ENCODE measurements at regions not wholly inside any gene's neighbourhood (a gene's known extent, or its start where the extent isn't known, plus 50 kb on each side); places are given as distances from the start of the nearest gene placed in this dataset.

DNA sequence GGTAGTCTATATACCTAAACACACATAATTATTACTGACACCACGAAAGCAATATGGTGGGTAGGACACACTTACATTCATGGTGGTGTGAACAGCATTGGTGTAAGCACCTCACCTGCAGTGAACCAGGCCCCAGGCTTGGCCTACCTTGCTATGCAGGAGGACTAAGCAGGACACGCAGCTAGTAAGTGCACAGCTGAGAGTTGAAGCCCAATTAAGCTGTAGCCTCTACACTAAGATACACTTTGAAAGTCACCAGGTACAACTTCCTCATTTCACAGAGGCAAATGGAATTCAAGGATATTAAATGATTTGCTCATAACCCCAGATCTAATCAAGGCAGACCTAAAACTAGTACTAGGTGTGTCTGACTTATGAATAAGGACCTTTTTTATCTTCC is 145.8 kb upstream of the PAPPA start:
- DNase-seq (ENCODE audit: low read depth, low spot score) = no peak
- Histone ChIP-seq H3K27me3 (ENCODE audit: control insufficient read depth, insufficient read depth, low read length) (no peaks in the 10 kb centered on the region), H3K9me3 (ENCODE audit: control insufficient read depth, insufficient read depth, low read length) (peaks cover 4% of the 10 kb centered on the region; the same call in 1 of the 2 replicates), H3K27ac (ENCODE audit: low read depth, low read length) (no peak overlapping the region), H3K4me3 (ENCODE audit: low read depth, low read length) (no peak overlapping the region)
- POLR2A ChIA-PET = no interaction called here
- TF ChIP-seq, protein P1, sequence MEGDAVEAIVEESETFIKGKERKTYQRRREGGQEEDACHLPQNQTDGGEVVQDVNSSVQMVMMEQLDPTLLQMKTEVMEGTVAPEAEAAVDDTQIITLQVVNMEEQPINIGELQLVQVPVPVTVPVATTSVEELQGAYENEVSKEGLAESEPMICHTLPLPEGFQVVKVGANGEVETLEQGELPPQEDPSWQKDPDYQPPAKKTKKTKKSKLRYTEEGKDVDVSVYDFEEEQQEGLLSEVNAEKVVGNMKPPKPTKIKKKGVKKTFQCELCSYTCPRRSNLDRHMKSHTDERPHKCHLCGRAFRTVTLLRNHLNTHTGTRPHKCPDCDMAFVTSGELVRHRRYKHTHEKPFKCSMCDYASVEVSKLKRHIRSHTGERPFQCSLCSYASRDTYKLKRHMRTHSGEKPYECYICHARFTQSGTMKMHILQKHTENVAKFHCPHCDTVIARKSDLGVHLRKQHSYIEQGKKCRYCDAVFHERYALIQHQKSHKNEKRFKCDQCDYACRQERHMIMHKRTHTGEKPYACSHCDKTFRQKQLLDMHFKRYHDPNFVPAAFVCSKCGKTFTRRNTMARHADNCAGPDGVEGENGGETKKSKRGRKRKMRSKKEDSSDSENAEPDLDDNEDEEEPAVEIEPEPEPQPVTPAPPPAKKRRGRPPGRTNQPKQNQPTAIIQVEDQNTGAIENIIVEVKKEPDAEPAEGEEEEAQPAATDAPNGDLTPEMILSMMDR (IDR thresholded peaks at IDR 0.05; ENCODE audit: low read depth, low read length) = no peak
- CTCF ChIA-PET = no interaction called here

DNA sequence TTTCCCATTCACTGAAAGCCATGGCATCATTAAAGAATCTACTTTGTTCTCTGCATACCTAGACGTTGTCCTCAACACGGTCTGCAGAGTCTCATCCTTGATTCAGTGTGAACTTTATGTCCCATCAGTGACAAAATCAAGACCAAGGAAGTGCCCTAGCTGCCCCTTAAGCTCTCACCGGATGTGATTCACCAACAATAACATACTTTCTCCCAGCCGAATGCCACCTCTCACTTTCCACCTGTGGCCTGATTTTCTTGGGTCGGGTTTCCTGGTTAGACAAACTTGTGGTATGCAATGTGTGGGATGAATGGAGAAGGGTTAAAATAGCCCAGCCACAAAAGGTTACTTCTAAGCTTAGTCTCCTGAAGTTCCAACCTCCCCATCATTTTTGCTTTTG is 145.3 kb upstream of the PAPPA start:
- POLR2A ChIA-PET = no interaction called here
- CTCF ChIA-PET = no interaction called here
- TF ChIP-seq, protein P1 (IDR thresholded peaks at IDR 0.05; ENCODE audit: low read depth, low read length) = no peak
- H3K4me3 ChIP-seq (ENCODE audit: low read depth, low read length) = no peak overlapping the region
- no peak for DNase-seq (ENCODE audit: low read depth, low spot score)
- H3K9me3 ChIP-seq (ENCODE audit: control insufficient read depth, insufficient read depth, low read length) = no peaks in the 10 kb centered on the region; the same call in 1 of the 2 replicates
- H3K27me3 ChIP-seq (ENCODE audit: control insufficient read depth, insufficient read depth, low read length) = no peaks in the 10 kb centered on the region
- no peak overlapping the region for H3K27ac ChIP-seq (ENCODE audit: low read depth, low read length)

DNA sequence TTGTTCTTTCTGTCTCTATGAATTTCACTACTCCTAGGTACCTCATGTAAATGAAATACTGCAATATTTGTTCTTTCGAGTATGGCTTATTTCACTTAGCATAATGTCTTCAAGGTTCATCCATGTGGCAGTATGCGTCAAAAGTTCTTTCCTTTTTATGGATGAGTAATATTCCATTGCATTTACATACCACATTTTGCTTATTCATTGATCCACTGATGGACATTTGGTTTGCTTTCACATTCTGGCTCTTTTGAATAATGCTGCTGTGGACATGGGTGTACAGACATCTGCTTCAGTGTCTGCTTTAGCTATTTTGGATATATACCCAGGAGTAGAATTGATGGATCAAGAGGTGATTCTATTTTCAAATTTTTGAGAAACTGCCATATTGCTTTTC is 144.2 kb upstream of the PAPPA start:
- H3K27me3 ChIP-seq (ENCODE audit: control insufficient read depth, insufficient read depth, low read length) = no peaks in the 10 kb centered on the region
- TF ChIP-seq, protein P1 (IDR thresholded peaks at IDR 0.05; ENCODE audit: low read depth, low read length) = no peak
- ChIA-PET CTCF (no interaction called here), POLR2A (no interaction called here)
- DNase-seq (ENCODE audit: low read depth, low spot score) = no peak
- H3K4me3 ChIP-seq (ENCODE audit: low read depth, low read length) = no peak overlapping the region
- no peak overlapping the region for H3K27ac ChIP-seq (ENCODE audit: low read depth, low read length)
- H3K9me3 ChIP-seq (ENCODE audit: control insufficient read depth, insufficient read depth, low read length) = no peaks in the 10 kb centered on the region

DNA sequence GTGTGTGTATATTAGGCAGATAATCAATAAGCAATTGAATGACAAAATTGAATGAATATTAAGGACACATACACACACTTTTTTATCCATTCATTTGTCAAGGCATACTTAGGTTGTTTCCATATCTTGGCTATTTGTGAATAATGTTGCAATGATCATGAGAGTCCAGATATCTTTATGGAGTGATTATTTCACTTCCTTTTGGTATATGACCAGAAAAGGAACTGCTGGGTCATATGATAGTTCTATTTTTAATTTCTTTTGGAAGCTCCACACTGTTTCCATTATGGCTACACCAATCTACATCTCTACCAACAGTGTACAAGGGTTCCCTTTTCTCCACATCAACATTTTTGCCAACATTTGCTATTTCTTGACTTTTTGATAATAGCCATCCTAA is 137.7 kb upstream of the PAPPA start:
- ChIA-PET CTCF (no interaction called here), POLR2A (no interaction called here)
- no peak for DNase-seq (ENCODE audit: low read depth, low spot score)
- H3K27ac ChIP-seq (ENCODE audit: low read depth, low read length) = no peak overlapping the region
- TF ChIP-seq, protein P1 (IDR thresholded peaks at IDR 0.05; ENCODE audit: low read depth, low read length) = no peak
- no peaks in the 10 kb centered on the region for H3K27me3 ChIP-seq (ENCODE audit: control insufficient read depth, insufficient read depth, low read length)
- H3K4me3 ChIP-seq (ENCODE audit: low read depth, low read length) = no peak overlapping the region
- no peaks in the 10 kb centered on the region for H3K9me3 ChIP-seq (ENCODE audit: control insufficient read depth, insufficient read depth, low read length)

DNA sequence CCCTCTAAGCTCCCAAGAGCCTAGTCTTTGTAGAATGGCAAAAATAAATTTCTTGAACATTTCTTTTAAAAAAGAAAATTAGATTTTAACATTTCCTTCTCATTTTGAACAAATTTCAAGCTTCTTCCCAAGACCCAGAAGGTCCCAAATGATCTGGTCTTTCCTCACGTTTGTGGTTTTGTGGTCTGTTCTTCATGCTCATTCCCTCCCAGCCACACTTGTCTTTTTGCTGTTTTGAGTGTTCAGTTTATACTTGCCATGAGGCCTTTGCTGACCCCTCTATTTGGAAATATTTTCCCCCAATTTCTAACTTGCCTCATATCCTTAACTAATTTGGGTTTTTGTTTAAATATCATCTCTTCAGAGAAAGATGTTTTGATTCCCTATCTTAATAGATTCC is 133.4 kb upstream of the PAPPA start:
- TF ChIP-seq, protein P1 (IDR thresholded peaks at IDR 0.05; ENCODE audit: low read depth, low read length) = no peak
- POLR2A ChIA-PET = no interaction called here
- Histone ChIP-seq H3K9me3 (ENCODE audit: control insufficient read depth, insufficient read depth, low read length) (no peaks in the 10 kb centered on the region), H3K27me3 (ENCODE audit: control insufficient read depth, insufficient read depth, low read length) (no peaks in the 10 kb centered on the region), H3K4me3 (ENCODE audit: low read depth, low read length) (no peak overlapping the region), H3K27ac (ENCODE audit: low read depth, low read length) (no peak overlapping the region)
- no peak for DNase-seq (ENCODE audit: low read depth, low spot score)
- CTCF ChIA-PET = no interaction called here
